ENCODE measurements at regions not wholly inside any gene's neighbourhood (a gene's known extent, or its start where the extent isn't known, plus 50 kb on each side); places are given as distances from the start of the nearest gene placed in this dataset.

DNA sequence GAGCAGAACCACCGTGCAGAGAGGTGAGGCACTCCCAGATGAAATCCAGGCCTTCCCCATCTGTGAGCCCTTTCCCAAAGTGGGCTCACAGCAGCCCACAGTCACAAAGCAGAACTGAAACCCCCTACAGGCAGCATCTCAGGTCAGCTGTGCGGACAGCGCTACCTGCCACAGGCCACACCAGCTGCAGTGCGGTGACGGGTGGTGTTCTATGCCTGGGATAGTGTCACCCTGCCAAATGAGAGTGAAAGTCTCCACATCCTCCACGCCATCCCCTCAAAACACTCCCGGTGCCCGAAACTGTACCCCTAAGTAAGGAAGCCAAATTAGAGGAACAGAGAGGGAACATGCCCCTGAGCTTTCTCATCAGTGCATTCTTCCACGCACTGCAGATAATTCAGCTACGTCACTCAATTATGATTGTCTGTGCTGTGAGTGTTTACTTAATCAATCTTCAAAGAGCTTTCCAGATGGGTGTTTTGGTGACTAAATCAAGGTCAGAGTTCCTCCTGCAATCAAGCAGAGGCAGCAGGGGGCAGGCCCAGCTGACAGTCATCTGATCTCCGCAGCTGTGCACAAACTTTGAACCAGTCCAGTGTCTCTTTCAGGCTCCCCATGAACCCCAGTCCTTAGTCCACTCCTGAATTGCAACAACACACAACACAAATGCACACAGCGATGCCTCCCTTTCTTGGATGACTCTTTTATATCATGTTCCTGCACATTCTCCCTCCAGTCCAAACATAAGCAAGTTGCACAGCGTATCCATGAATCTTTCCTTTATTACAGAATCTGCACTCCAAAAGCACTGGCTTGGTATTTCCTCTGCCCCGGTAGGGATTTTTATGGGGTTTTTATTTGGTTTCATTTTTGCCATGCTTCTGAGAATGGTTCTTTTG lies 150.0 kb downstream of the TOMM20 start (continued):
- TF ChIP-seq ERF (CRISPR knock-in tag; IDR thresholded peaks at IDR 0.05) (no peak), SMARCA5 (IDR thresholded peaks at IDR 0.05) (no peak), JUN (IDR thresholded peaks at IDR 0.05; ENCODE audit: borderline replicate concordance, low read depth, low read length) (peak; percentile 68), JUN (CRISPR knock-in tag; IDR thresholded peaks at IDR 0.05; ENCODE audit: borderline replicate concordance) (no peak), DNMT1 (IDR thresholded peaks at IDR 0.05) (no peak), NFRKB (IDR thresholded peaks at IDR 0.05; ENCODE audit: low read depth) (peak; percentile 16; the same call in 1 of the 2 replicates), PML (IDR thresholded peaks at IDR 0.05; ENCODE audit: low read length) (peak; percentile 84; the same call in 1 of the 2 replicates), TCF3 (CRISPR knock-in tag; IDR thresholded peaks at IDR 0.05) (peak; percentile 89), SMARCA4 (IDR thresholded peaks at IDR 0.05) (peak; percentile 74; the same call in 1 of the 2 replicates), TOE1 (IDR thresholded peaks at IDR 0.05; ENCODE audit: borderline replicate concordance) (peak; percentile 54; the same call in 1 of the 2 replicates), TOE1 (CRISPR knock-in tag; IDR thresholded peaks at IDR 0.05; ENCODE audit: borderline replicate concordance, low read depth) (0 out of 2 replicates have a peak, but pooled peaks have one; percentile 18), HMGN3 (IDR thresholded peaks at IDR 0.05; ENCODE audit: borderline replicate concordance, extremely low read depth, insufficient read length, low read depth, low read length) (peak; percentile 39), FOSL1 (tag; conservative IDR thresholded peaks at IDR 0.05) (peak; percentile 81), ZNF436 (CRISPR knock-in tag; IDR thresholded peaks at IDR 0.05) (no peak), MBD2 (IDR thresholded peaks at IDR 0.05; ENCODE audit: borderline replicate concordance, low read depth) (peak; percentile 52; the same call in 1 of the 2 replicates), KLF16 (IDR thresholded peaks at IDR 0.05) (peak; percentile 90)
- TF ChIP-seq, protein P1, sequence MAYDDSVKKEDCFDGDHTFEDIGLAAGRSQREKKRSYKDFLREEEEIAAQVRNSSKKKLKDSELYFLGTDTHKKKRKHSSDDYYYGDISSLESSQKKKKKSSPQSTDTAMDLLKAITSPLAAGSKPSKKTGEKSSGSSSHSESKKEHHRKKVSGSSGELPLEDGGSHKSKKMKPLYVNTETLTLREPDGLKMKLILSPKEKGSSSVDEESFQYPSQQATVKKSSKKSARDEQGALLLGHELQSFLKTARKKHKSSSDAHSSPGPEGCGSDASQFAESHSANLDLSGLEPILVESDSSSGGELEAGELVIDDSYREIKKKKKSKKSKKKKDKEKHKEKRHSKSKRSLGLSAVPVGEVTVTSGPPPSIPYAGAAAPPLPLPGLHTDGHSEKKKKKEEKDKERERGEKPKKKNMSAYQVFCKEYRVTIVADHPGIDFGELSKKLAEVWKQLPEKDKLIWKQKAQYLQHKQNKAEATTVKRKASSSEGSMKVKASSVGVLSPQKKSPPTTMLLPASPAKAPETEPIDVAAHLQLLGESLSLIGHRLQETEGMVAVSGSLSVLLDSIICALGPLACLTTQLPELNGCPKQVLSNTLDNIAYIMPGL (CRISPR knock-in tag; IDR thresholded peaks at IDR 0.05): no peak
- TF ChIP-seq, protein P2, sequence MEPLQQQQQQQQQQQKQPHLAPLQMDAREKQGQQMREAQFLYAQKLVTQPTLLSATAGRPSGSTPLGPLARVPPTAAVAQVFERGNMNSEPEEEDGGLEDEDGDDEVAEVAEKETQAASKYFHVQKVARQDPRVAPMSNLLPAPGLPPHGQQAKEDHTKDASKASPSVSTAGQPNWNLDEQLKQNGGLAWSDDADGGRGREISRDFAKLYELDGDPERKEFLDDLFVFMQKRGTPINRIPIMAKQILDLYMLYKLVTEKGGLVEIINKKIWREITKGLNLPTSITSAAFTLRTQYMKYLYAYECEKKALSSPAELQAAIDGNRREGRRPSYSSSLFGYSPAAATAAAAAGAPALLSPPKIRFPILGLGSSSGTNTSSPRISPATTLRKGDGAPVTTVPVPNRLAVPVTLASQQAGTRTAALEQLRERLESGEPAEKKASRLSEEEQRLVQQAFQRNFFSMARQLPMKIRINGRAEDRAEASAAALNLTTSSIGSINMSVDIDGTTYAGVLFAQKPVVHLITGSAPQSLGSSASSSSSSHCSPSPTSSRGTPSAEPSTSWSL (CRISPR knock-in tag; IDR thresholded peaks at IDR 0.05; ENCODE audit: borderline replicate concordance): 0 out of 2 replicates have a peak, but pooled peaks have one; percentile 41
- TF ChIP-seq, protein P3, sequence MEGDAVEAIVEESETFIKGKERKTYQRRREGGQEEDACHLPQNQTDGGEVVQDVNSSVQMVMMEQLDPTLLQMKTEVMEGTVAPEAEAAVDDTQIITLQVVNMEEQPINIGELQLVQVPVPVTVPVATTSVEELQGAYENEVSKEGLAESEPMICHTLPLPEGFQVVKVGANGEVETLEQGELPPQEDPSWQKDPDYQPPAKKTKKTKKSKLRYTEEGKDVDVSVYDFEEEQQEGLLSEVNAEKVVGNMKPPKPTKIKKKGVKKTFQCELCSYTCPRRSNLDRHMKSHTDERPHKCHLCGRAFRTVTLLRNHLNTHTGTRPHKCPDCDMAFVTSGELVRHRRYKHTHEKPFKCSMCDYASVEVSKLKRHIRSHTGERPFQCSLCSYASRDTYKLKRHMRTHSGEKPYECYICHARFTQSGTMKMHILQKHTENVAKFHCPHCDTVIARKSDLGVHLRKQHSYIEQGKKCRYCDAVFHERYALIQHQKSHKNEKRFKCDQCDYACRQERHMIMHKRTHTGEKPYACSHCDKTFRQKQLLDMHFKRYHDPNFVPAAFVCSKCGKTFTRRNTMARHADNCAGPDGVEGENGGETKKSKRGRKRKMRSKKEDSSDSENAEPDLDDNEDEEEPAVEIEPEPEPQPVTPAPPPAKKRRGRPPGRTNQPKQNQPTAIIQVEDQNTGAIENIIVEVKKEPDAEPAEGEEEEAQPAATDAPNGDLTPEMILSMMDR (IDR thresholded peaks at IDR 0.05 in 2 of 3, conservative IDR thresholded peaks at IDR 0.05 in 1 of 3; ENCODE audit: insufficient read depth in 2 of 3, low read depth in 1 of 3, low read length in 3 of 3): peak in 2 of 3 experiments; percentile 10 to 41; a peak in 3 of 6 replicates

Data from K562 (cell line).